ENCODE measurements at regions not wholly inside any gene's neighbourhood (a gene's known extent, or its start where the extent isn't known, plus 50 kb on each side); places are given as distances from the start of the nearest gene placed in this dataset.

DNA sequence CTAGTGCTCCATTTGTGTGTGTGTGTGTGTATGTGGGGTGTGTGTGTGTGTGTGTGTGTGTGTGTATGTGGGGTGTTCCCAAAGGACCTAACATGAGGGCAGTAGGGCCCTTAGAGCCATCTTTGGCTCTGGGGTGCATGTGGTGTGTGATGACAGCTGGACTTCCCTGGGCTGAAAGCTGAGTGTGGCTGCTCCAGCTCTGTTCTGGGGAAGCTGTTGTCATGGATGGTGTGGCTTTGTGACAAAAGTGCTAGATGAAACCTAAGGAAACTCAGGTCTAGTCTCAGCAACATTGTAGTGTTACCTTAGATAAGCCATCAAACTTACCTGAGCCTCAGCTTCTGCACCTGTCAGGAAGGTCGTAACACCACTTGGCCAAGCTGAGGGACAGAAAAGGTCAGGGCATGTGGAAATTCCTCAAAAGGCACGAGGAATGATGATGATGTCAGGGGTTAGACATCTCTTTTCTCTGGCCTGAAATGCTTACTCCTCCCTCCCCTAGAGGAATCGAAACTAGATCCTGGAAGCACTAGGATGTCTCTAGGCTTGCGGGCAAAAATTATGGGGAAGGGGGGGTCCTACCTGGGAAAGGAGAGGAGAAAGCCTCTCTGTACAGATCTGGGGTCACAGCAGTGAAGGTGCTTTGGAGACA lies 115.4 kb downstream of the RPS24 start:
- Histone ChIP-seq H3K27ac (no peak overlapping the region), H3K9me3 (no peaks in the 10 kb centered on the region), H3K27me3 (no peaks in the 10 kb centered on the region), H3K36me3 (no peaks in the 10 kb centered on the region), H3K4me3 (no peak overlapping the region), H3K4me1 (ENCODE audit: insufficient read depth) (no peaks in the 10 kb centered on the region)
- intact Hi-C loops (cut with DNase I): no loop called here
- DNase-seq: no peak
- no peak for TF ChIP-seq POLR2A (IDR thresholded peaks at IDR 0.05)
- TF ChIP-seq, protein P1, sequence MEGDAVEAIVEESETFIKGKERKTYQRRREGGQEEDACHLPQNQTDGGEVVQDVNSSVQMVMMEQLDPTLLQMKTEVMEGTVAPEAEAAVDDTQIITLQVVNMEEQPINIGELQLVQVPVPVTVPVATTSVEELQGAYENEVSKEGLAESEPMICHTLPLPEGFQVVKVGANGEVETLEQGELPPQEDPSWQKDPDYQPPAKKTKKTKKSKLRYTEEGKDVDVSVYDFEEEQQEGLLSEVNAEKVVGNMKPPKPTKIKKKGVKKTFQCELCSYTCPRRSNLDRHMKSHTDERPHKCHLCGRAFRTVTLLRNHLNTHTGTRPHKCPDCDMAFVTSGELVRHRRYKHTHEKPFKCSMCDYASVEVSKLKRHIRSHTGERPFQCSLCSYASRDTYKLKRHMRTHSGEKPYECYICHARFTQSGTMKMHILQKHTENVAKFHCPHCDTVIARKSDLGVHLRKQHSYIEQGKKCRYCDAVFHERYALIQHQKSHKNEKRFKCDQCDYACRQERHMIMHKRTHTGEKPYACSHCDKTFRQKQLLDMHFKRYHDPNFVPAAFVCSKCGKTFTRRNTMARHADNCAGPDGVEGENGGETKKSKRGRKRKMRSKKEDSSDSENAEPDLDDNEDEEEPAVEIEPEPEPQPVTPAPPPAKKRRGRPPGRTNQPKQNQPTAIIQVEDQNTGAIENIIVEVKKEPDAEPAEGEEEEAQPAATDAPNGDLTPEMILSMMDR (IDR thresholded peaks at IDR 0.05): no peak
- no peak for TF ChIP-seq EP300 (IDR thresholded peaks at IDR 0.05)
- 28 to 52% (median 48%) methylated on average over 4 of the region's 4 CpGs for WGBS, 3 donors

DNA sequence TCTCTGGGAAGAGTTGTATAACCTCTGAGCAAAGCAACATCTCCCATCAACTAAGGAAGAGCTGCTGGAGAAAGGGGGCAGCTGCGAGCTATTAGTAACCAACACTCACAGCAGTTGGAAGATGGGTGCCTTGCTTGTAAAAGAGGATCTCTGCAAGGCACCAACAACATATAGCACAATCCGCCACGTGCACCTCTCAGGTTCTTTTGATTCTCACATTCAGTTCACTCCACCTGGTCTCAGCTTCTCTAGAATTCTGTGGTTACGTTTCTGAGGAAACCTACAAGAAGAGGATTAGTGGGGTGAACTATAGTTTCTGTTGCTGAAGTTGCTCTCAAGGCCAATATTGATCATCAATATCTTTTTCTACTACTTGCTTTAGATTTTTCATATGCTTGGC lies 117.1 kb downstream of the RPS24 start:
- no peak for TF ChIP-seq POLR2A (IDR thresholded peaks at IDR 0.05)
- TF ChIP-seq, protein P1 (IDR thresholded peaks at IDR 0.05): no peak
- TF ChIP-seq EP300 (IDR thresholded peaks at IDR 0.05): no peak

DNA sequence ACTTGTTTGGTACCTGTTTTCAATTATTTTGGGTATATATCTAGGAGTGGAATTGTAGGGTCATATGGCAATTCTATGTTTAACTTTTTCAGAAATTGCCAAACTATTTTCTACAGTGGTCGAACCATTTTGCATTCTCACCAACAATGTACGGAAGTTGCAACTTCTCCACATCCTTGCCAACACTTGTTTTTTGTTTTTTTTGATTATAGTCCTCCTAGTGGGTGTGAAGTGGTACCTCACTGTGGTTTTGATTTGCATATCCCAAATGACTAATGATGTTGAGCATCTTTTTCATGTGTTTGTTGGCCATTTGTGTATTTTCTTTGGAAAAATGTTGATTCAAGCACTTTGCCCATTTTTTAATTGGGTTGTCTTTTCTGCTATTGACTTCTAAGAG lies 122.1 kb downstream of the RPS24 start:
- Histone ChIP-seq H3K4me1 (ENCODE audit: insufficient read depth) (no peaks in the 10 kb centered on the region), H3K36me3 (no peaks in the 10 kb centered on the region), H3K27me3 (no peaks in the 10 kb centered on the region), H3K4me3 (no peak overlapping the region), H3K9me3 (no peaks in the 10 kb centered on the region), H3K27ac (no peak overlapping the region)
- 91 to 95% (median 92%) methylated on average over 2 of the region's 2 CpGs for WGBS, 3 donors
- intact Hi-C loops (cut with DNase I): no loop called here
- no peak for DNase-seq
- no peak for TF ChIP-seq EP300 (IDR thresholded peaks at IDR 0.05)
- TF ChIP-seq, protein P1 (IDR thresholded peaks at IDR 0.05): no peak
- TF ChIP-seq POLR2A (IDR thresholded peaks at IDR 0.05): no peak

More for the DNA sequence above, 117.1 kb downstream of the RPS24 start:
- intact Hi-C loops (cut with DNase I): no loop called here
- Histone ChIP-seq H3K9me3 (no peaks in the 10 kb centered on the region), H3K27ac (no peak overlapping the region), H3K36me3 (no peaks in the 10 kb centered on the region), H3K4me3 (no peak overlapping the region), H3K27me3 (no peaks in the 10 kb centered on the region), H3K4me1 (ENCODE audit: insufficient read depth) (no peaks in the 10 kb centered on the region)
- 93 to 95% (median 94%) methylated on average over 4 of the region's 4 CpGs for WGBS, 3 donors
- no peak for DNase-seq

DNA sequence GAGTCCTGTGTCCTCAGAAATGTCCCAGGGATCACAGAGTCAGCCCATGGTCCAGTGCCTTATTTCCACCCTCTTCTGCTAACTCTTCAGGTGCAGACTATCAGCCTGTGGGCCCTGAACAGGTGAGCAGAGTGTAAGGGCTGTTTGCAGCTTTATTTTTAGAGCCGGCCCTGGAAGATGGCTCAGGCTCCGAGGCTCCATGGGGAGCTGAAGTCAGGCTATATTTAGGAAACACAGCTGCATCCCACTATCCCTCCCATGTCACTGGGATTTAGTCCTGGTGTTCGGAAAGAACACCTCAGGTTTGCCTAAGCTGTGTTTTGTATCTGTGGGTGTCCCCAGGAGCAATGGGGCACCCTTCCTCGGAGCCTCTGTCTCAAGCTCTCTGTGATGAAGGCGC lies 126.9 kb downstream of the RPS24 start:
- no peak for DNase-seq
- Histone ChIP-seq H3K4me1 (ENCODE audit: insufficient read depth) (no peaks in the 10 kb centered on the region), H3K9me3 (no peaks in the 10 kb centered on the region), H3K27ac (no peak overlapping the region), H3K36me3 (no peaks in the 10 kb centered on the region), H3K27me3 (no peaks in the 10 kb centered on the region), H3K4me3 (no peak overlapping the region)
- 66 to 84% (median 82%) methylated on average over 5 of the region's 5 CpGs for WGBS, 3 donors
- TF ChIP-seq, protein P1 (IDR thresholded peaks at IDR 0.05): no peak
- TF ChIP-seq EP300 (IDR thresholded peaks at IDR 0.05) (no peak), POLR2A (IDR thresholded peaks at IDR 0.05) (no peak)
- intact Hi-C loops (cut with DNase I): no loop called here
